ENCODE measurements at regions not wholly inside any gene's neighbourhood (a gene's known extent, or its start where the extent isn't known, plus 50 kb on each side); places are given as distances from the start of the nearest gene placed in this dataset.
A peak's percentile ranks its signal among the peaks of the same experiment; 100 is the strongest.
"Not testable (repeated sequence)": the region's sequence is repeated elsewhere in the genome, so short reads cannot be mapped to it uniquely, and the experiment has no call there.

GRCh38 chr7:32221736-32222135 is 151.5 kb upstream of the PDE1C start:
- DNase-seq, result no peak

GRCh38 chr7:32221056-32221455 is 150.8 kb upstream of the PDE1C start:
- DNase-seq, result no peak

GRCh38 chr7:32219831-32220230 is 149.6 kb upstream of the PDE1C start:
- DNase-seq, result not testable (repeated sequence)

- no peak for DNase-seq
These were observed 149.2 kb upstream of the PDE1C start for GRCh38 chr7:32219416-32219815.

- no peak for DNase-seq
These were observed 148.6 kb upstream of the PDE1C start for GRCh38 chr7:32218741-32219288.

- no peak for DNase-seq
These were observed 147.9 kb upstream of the PDE1C start for GRCh38 chr7:32218154-32218467.

- no peak for DNase-seq
These were observed 147.3 kb upstream of the PDE1C start for GRCh38 chr7:32217341-32218153.

GRCh38 chr7:32216759-32217158 is 146.6 kb upstream of the PDE1C start:
- DNase-seq, result no peak

GRCh38 chr7:32215697-32216096 is 145.5 kb upstream of the PDE1C start:
- DNase-seq, result no peak

GRCh38 chr7:32214913-32215312 is 144.7 kb upstream of the PDE1C start:
- DNase-seq, result no peak

- no peak for DNase-seq
These were observed 142.1 kb upstream of the PDE1C start for GRCh38 chr7:32212321-32212720.

- DNase-seq, result no peak
These were observed 136.8 kb upstream of the PDE1C start for GRCh38 chr7:32206987-32207386.

GRCh38 chr7:32206488-32206887 is 136.3 kb upstream of the PDE1C start:
- DNase-seq, result no peak

- DNase-seq, result not testable (repeated sequence)
These were observed 135.2 kb upstream of the PDE1C start for GRCh38 chr7:32205298-32205824.

GRCh38 chr7:32204361-32205018 is 134.3 kb upstream of the PDE1C start:
- peak; percentile 27 for DNase-seq

GRCh38 chr7:32200646-32201045 is 130.4 kb upstream of the PDE1C start:
- DNase-seq, result no peak

- DNase-seq, result no peak
These were observed 124.3 kb upstream of the PDE1C start for GRCh38 chr7:32194537-32194936.

- DNase-seq, result no peak
These were observed 121.1 kb upstream of the PDE1C start for GRCh38 chr7:32191305-32191704.

GRCh38 chr7:32179567-32179966 is 109.4 kb upstream of the PDE1C start:
- no peak for DNase-seq

- DNase-seq, result no peak
These were observed 108.6 kb upstream of the PDE1C start for GRCh38 chr7:32178677-32179366.

- DNase-seq, result no peak
These were observed 107.0 kb upstream of the PDE1C start for GRCh38 chr7:32177232-32177631.

- no peak for DNase-seq
These were observed 104.9 kb upstream of the PDE1C start for GRCh38 chr7:32175099-32175498.

GRCh38 chr7:32171248-32171647 is 101.0 kb upstream of the PDE1C start:
- no peak for DNase-seq

- no peak for DNase-seq
These were observed 100.6 kb upstream of the PDE1C start for GRCh38 chr7:32170838-32171237.
